Activated T-helper 1 cell treated with anti-CD3 and anti-CD28 coated beads, Interleukin-12 subunit alpha, Interleukin-12 subunit beta, Interleukin-2, Interleukin-4 antibody, amounts not matched to agents 30 ng/mL and 10 ng/mL and 1 ng/mL, durations not matched to agents 14 hours and 24 hours and 36 hours (primary cell): ENCODE measurements at regions not wholly inside any gene's neighbourhood (a gene's known extent, or its start where the extent isn't known, plus 50 kb on each side); places are given as distances from the start of the nearest gene placed in this dataset.
"Not testable (repeated sequence)": the region's sequence is repeated elsewhere in the genome, so short reads cannot be mapped to it uniquely, and the experiment has no call there.

Experiments
- DNase-seq: peaks from one replicate; pipeline ENCODE4 v3.0.0; 2021; ENCODE audit warnings: low spot score
- H3K27ac Mint-ChIP-seq: one replicate; pipeline ENCODE4 v1.8.0; 2021; ENCODE audit warnings: mild to moderate bottlenecking, mixed read lengths
- H3K27me3 Mint-ChIP-seq: one replicate; pipeline ENCODE4 v1.8.0; 2022; ENCODE audit warnings: mild to moderate bottlenecking, moderate library complexity, mixed read lengths; ENCODE audit not compliant: insufficient read depth
- H3K36me3 Mint-ChIP-seq: one replicate; pipeline ENCODE4 v1.8.0; 2021; ENCODE audit warnings: low read depth, mixed read lengths
- H3K4me1 Mint-ChIP-seq: one replicate; pipeline ENCODE4 v1.8.0; 2021; ENCODE audit warnings: low read depth, mixed read lengths
- H3K4me3 Mint-ChIP-seq: one replicate; pipeline ENCODE4 v1.8.0; 2021; ENCODE audit warnings: mild to moderate bottlenecking, moderate library complexity, mixed read lengths
- H3K9me3 Mint-ChIP-seq: one replicate; pipeline ENCODE4 v1.8.0; 2021; ENCODE audit warnings: mixed read lengths
- intact Hi-C: fragments of 100-400 bp; cut with micrococcal nuclease; formaldehyde crosslinking; loops from one replicate; pipeline ENCODE4 v1.15.1; 2024

DNA sequence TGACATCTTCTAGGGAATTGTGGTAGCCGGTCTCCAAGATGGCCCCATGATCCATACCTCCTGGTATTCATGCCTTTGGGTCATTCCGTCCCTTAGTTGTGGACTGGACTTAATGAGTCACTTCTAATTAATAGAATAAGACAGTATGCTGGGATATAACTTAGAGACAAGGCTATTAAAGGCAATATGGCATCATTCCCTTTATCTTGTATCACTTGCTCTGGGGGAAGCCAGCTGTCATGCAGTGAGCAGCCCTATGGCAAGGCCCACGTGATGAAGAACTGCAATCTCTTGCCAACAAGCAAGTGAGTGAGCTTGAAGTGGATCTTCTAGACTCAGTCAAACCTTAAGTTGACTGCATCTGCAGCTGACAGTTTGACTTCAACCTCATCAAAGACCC lies 97.8 kb upstream of the MED13 start:
- no peak for DNase-seq
- intact Hi-C loops = no loop called here
- Mint-ChIP-seq H3K27me3 (peaks cover 8% of the 10 kb centered on the region), H3K4me3 (no peak overlapping the region), H3K36me3 (no peaks in the 10 kb centered on the region), H3K4me1 (no peaks in the 10 kb centered on the region), H3K27ac (no peak overlapping the region), H3K9me3 (no peaks in the 10 kb centered on the region)

DNA sequence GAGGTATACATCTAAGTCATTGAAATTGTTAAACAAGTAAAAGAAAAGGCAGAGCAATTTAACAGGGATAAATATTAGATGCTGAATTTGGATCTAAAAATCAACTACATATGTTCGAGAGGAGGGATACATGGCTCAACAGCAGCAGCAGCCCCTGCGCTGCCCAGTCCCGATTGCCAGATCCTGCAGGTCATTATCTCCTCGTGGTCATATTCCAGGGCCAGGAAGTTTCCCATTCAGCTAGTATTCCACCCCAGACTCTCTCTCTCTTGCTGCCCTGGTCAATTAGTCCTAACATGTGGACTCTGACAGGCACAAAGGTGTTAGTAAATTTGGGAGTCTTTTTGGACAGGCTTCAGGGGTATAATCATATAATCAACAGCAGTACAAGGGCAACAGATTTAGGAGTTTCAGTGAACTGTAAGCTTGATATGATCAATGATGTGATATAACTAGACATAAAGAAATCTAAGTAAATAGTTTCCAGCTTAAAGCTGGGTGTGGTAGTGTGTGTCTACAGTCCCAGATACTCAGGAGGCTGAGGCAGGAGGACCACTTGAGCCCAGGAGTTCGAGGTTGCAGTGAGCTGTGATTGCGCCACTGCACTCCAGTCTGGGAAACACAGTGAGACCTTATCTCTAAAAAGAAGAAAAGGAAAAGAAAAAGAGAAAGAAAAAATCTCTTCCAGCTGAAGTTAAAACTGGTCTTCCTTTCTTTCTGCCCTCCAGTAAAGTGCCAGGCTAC lies 96.5 kb upstream of the MED13 start:
- no peak for DNase-seq
- Mint-ChIP-seq H3K4me3 (no peak overlapping the region), H3K36me3 (no peaks in the 10 kb centered on the region), H3K27ac (no peak overlapping the region), H3K27me3 (peaks cover 10% of the 10 kb centered on the region), H3K9me3 (no peaks in the 10 kb centered on the region), H3K4me1 (no peaks in the 10 kb centered on the region)
- intact Hi-C loops = no loop called here

DNA sequence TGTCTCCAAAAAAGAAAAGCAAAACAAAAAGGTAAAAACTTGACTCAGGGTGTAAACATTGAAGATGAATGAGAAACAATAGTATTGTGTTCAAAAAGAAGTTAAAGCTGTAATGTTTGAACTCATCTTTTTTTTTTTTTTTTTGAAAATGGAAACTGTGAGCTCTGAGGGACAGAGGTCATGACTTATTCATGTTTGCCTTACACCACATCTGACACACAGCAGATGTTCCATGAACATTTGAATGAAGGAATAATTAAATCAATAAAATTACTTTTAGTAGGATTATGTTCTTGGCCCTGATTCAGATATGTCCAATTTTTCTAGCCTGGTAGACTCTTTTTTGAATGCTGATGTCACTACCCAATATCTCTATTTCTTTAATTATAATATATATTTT lies 95.7 kb upstream of the MED13 start:
- H3K4me1 Mint-ChIP-seq = no peaks in the 10 kb centered on the region
- no peaks in the 10 kb centered on the region for H3K9me3 Mint-ChIP-seq
- no peak overlapping the region for H3K27ac Mint-ChIP-seq
- no peak for DNase-seq
- no peaks in the 10 kb centered on the region for H3K36me3 Mint-ChIP-seq
- intact Hi-C loops = no loop called here
- no peak overlapping the region for H3K4me3 Mint-ChIP-seq
- H3K27me3 Mint-ChIP-seq = peaks cover 12% of the 10 kb centered on the region

DNA sequence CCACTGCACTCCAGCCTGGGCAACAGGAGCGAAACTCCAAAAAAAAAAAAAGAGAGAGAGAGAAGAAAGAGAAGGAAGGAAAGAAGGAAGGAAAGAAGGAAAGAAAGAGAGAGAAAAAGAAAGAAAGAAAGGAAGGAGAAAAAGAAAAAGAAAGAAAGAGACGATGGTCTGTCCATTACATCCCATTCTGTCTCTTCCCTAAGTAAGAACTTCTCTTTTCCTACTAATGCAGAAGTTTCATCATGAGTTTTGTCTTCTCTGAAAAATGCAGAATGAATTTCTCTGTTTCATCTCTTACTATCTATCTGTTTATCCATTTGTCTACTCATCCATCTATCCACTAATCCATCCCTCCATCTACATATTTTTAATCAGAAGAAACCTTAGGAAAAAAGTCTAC lies 94.9 kb upstream of the MED13 start:
- Mint-ChIP-seq H3K9me3 (no peaks in the 10 kb centered on the region), H3K4me1 (no peaks in the 10 kb centered on the region), H3K27ac (no peak overlapping the region), H3K4me3 (no peak overlapping the region), H3K27me3 (peaks cover 12% of the 10 kb centered on the region), H3K36me3 (no peaks in the 10 kb centered on the region)
- intact Hi-C loops = no loop called here
- DNase-seq = no peak

DNA sequence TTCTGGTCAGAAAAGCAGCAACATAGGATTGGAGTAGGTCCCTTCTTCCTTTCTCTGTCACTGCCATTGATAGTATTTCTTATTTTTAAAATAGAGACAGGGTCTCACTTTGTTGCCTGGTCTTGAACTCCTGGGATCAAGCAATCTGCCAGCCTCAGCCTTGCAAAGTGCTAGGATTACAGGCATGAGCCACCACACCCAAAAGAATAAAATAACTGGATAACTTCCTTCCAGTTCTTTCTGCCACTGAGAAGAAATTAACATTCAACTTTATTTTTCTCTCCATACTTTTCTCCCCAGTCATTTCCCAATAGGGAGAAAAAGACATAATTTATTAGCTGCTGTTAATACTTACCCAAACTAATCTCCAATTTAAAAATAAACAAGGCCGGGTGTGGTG lies 91.9 kb upstream of the MED13 start:
- Mint-ChIP-seq H3K36me3 (no peaks in the 10 kb centered on the region), H3K9me3 (no peaks in the 10 kb centered on the region), H3K4me1 (no peaks in the 10 kb centered on the region), H3K4me3 (no peak overlapping the region), H3K27ac (no peak overlapping the region), H3K27me3 (peaks cover 8% of the 10 kb centered on the region)
- DNase-seq = no peak
- intact Hi-C loops = no loop called here

DNA sequence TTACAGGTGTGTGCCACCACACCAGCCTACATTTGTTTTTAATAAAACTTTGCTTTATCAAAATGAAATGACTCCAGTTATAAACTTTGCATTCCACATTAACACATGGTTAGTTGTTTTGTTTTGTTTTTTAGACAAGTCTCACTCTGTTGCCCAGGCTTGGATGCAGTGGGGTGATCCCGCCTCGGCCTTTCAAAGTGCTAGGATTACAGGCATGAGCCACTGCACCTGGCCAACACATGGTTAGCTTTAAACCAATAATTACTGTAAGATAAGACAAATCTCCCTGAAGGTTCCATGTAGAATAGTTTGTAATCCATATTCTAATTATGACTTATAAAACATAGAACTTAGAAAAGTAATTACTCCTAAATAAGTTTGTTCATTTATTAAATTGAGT lies 89.8 kb upstream of the MED13 start:
- no peaks in the 10 kb centered on the region for H3K36me3 Mint-ChIP-seq
- no peak for DNase-seq
- no peak overlapping the region for H3K27ac Mint-ChIP-seq
- H3K4me1 Mint-ChIP-seq = no peaks in the 10 kb centered on the region
- intact Hi-C loops = no loop called here
- no peak overlapping the region for H3K4me3 Mint-ChIP-seq
- peaks cover 6% of the 10 kb centered on the region for H3K27me3 Mint-ChIP-seq
- H3K9me3 Mint-ChIP-seq = no peaks in the 10 kb centered on the region

DNA sequence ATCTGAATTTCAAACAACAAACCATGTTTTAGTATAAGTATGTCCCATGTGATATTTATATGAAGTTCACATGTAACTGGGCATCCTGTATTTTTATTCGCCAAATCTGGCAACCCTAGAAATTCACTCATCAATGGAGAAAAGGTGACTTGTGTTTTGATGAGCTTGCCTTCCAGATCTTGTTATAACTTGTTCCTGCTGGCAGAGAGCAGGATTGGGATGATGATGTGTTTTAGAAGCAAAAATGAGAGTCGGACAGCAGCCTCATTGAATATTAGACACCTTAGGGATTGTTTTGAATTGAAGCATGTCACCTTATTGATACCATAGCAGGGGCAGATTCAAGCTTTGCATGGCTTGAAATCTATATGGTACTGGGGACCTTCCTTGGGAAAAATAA lies 85.4 kb upstream of the MED13 start:
- no peak overlapping the region for H3K4me3 Mint-ChIP-seq
- intact Hi-C loops = no loop called here
- DNase-seq = no peak
- H3K36me3 Mint-ChIP-seq = no peaks in the 10 kb centered on the region
- H3K27me3 Mint-ChIP-seq = peaks cover 6% of the 10 kb centered on the region
- no peaks in the 10 kb centered on the region for H3K9me3 Mint-ChIP-seq
- H3K4me1 Mint-ChIP-seq = no peaks in the 10 kb centered on the region
- H3K27ac Mint-ChIP-seq = no peak overlapping the region

DNA sequence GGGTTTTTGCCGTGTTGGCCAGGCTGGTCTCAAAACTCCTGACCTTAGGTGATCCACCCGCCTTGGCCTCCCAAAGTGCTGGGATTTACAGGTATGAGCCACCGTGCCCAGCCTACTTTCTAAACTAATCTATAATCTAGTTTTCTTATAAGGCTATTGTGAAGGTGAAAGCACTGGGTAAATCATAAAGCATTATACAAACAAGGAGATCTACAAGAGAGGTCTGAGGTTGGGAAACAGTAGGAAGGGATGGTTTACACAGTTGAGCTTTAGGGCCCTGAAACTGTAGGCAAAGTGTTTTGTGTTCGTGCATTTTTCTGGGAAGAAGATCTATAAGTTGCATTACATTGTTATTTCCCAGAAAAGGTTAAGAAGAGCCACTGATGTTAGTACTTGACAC lies 84.9 kb upstream of the MED13 start:
- DNase-seq = no peak
- H3K27ac Mint-ChIP-seq = no peak overlapping the region
- no peaks in the 10 kb centered on the region for H3K4me1 Mint-ChIP-seq
- H3K9me3 Mint-ChIP-seq = no peaks in the 10 kb centered on the region
- intact Hi-C loops = no loop called here
- peaks cover 6% of the 10 kb centered on the region for H3K27me3 Mint-ChIP-seq
- no peaks in the 10 kb centered on the region for H3K36me3 Mint-ChIP-seq
- no peak overlapping the region for H3K4me3 Mint-ChIP-seq

DNA sequence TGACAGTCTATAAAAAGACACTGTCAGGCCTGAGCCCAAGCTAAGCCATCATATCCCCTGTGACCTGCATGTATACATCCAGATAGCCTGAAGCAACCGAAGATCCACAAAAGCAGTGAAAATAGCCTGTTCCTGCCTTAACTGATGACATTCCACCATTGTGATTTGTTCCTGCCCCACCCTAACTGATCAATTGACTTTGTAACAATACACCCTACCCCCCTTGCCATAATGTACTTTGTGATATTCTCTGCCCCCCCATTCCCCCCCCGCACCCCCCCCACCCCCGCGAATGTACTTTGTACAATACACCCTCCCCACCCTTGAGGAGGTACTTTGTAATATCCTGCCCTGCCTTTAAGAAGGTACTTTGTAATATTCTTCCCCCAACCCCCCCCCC lies 82.2 kb upstream of the MED13 start:
- Mint-ChIP-seq H3K36me3 (no peaks in the 10 kb centered on the region), H3K9me3 (no peaks in the 10 kb centered on the region), H3K4me3 (no peak overlapping the region), H3K4me1 (no peaks in the 10 kb centered on the region), H3K27me3 (peaks cover 6% of the 10 kb centered on the region), H3K27ac (no peak overlapping the region)
- no peak for DNase-seq
- intact Hi-C loops = no loop called here

DNA sequence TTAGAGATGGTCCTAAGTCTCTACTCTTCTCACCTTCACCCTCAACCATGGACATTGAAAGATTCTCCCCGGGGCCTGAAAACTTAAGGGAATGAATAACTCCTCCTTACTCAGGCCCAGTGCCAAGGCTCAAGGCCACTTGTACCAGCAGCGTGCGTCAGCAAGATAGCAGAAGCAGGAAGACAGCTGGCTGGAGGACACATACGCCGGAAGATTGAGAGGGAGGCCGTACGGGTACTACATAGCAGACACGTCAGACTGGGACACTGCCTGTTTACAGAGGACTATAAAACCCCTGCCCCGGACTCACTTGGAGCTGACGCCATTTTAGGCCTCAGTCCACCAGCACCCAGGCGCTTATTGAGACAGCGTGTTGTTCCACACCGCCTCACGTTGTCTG lies 75.8 kb upstream of the MED13 start:
- Mint-ChIP-seq H3K4me3 (no peak overlapping the region), H3K27me3 (peaks cover 18% of the 10 kb centered on the region), H3K4me1 (no peaks in the 10 kb centered on the region), H3K27ac (no peak overlapping the region), H3K9me3 (no peaks in the 10 kb centered on the region), H3K36me3 (no peaks in the 10 kb centered on the region)
- intact Hi-C loops = no loop called here
- DNase-seq = no peak

DNA sequence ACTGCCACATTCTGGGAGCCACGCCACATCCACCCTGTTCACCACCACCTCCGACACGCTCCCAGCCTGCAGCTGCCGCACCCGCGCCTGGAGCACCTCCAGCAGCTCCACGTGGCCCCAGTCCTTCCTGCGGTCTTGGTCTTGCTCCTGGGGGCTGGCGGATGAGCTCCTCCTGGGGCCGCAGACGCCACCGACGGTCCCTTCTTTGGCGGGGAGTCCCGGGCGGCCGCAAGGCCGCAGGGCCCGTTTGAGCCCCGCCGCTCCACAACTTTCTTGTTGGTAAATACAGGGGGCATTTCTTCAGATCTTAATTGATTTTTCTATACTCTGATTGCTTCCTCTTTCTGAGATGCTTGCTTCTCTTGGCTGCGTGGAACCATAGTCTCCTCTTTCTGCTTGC lies 75.3 kb upstream of the MED13 start:
- no peak overlapping the region for H3K27ac Mint-ChIP-seq
- peaks cover 19% of the 10 kb centered on the region for H3K27me3 Mint-ChIP-seq
- DNase-seq = no peak
- no peaks in the 10 kb centered on the region for H3K36me3 Mint-ChIP-seq
- intact Hi-C loops = no loop called here
- H3K9me3 Mint-ChIP-seq = no peaks in the 10 kb centered on the region
- no peaks in the 10 kb centered on the region for H3K4me1 Mint-ChIP-seq
- H3K4me3 Mint-ChIP-seq = no peak overlapping the region

DNA sequence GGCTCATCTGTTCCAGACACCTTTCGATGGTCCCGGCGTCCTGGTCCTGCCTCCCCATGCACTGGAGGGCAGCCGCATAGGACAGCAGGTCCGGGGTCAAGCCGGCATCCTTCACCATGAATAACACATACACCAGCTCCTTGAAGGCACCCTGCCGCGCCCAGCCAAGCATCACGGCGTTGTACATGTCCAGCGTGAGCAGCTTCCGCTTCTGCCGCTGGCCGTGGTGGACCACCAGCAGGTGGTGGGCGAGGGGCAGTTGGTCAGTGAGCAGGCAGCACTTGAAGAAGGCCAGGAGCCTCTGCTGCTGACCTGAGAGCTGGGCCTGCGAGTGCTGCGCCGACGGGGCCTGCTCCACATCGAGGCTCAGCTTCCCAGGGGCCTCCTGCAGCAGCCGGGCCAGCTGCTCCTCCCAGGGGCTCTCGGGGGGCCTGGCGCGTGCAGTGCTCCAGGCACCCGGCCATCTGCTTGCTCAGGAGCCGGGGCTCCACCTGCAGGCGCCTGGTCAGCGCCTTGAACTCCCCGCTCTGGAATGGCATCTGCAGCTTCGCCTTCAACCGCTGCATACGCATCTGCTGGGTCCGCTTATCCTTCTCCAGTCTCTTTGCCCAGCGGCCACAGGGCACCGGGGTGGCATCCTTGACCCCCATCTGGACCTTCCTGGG lies 74.7 kb upstream of the MED13 start:
- DNase-seq, intact Hi-C loops, H3K9me3 Mint-ChIP-seq, H3K4me3 Mint-ChIP-seq, H3K36me3 Mint-ChIP-seq, H3K27ac Mint-ChIP-seq, H3K4me1 Mint-ChIP-seq: not testable (repeated sequence)
- H3K27me3 Mint-ChIP-seq = peaks cover 23% of the 10 kb centered on the region

DNA sequence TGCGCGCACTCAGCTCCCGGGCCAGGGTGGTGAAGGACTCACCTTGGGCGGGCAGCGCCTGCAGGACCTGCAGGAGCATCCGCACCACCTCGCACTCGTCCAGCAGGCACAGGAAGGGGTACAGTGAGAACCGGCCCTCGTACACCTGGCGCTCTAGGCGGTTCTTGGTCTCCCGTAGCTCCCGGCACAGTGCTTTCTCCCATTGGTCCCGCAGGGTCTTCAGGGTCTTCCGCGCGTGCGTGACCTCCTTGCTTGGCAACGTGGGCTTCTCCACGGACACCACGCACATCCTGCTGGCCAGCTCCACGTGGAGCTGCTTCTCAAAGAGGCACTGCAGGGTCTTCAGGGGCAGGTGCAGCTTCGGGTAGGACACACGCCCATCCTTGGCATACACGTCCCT lies 74.1 kb upstream of the MED13 start:
- Mint-ChIP-seq H3K4me1 (no peaks in the 10 kb centered on the region), H3K27me3 (peaks cover 23% of the 10 kb centered on the region), H3K9me3 (no peaks in the 10 kb centered on the region), H3K4me3 (peak overlapping the region; percentile 30), H3K36me3 (no peaks in the 10 kb centered on the region), H3K27ac (no peak overlapping the region)
- intact Hi-C loops = no loop called here
- DNase-seq = no peak

DNA sequence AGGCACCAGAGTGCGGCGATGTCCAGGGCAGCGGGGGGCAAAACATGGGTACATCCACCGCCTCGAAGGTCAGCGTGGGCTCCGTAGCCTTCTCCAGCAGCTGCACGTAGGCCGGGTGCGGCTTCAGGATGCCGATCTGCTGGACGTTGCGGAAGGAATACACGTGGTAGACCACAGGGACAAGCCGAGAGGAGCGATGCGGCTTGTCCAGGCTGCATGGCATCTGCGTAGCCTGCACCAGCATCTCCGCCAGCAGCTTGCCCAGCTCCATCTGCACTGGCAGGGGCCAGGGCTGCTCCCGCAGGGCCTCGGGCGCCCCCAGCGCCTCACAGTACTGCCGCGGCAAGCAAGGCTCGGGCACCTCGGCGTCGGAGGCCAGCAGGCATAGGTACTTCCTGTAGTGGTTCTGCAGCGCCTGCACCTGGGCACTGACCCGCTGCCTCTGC lies 73.6 kb upstream of the MED13 start:
- H3K4me1 Mint-ChIP-seq, H3K27ac Mint-ChIP-seq, H3K36me3 Mint-ChIP-seq, DNase-seq, H3K9me3 Mint-ChIP-seq, H3K4me3 Mint-ChIP-seq, intact Hi-C loops: not testable (repeated sequence)
- H3K27me3 Mint-ChIP-seq = peaks cover 25% of the 10 kb centered on the region
